Activated CD4-positive, alpha-beta T cell treated with anti-CD3 and anti-CD28 coated beads for 4 hours (primary cell): ENCODE measurements at regions not wholly inside any gene's neighbourhood (a gene's known extent, or its start where the extent isn't known, plus 50 kb on each side); places are given as distances from the start of the nearest gene placed in this dataset.
"Not testable (repeated sequence)": the region's sequence is repeated elsewhere in the genome, so short reads cannot be mapped to it uniquely, and the experiment has no call there.

Source experiments
- DNase-seq, 2 donors: peaks; one replicate each; pipeline ENCODE4 v3.0.0-alpha.2; 2020

DNA sequence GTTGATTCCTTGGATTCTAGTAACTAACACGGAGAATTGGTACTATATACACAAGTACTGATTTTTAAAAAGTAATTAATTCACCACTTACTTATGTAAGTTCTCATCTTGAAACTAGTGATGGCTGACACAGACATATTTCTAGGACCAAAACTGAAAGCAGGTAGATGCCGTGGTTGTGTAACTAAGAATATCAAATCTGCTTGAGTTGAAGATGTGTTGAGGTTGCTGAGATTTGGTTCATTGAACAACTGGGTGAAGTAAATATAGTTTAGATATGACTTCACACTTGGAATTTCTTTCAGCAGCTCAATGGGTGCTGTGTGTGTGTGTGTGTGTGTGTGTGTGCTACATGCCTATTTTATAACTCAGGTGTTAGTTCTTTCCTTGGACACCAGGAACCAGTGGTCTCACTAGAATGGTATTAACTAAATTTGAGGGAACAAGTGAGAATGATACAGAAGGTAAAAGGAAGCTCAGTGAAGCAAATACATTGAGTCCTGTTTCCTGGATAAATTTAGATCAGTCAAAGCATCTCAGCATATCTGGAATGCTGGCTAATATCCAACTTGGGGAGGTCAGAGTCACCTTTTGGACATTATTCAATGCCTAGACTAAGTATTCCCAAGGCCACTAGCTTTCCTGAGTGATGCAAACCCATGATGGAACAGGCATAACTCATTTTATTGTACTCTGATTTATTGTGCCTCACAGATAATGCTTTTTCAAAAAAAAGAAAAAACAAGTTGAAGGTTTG lies 110.7 kb upstream of the ZEB2 start:
- no peak for DNase-seq

DNA sequence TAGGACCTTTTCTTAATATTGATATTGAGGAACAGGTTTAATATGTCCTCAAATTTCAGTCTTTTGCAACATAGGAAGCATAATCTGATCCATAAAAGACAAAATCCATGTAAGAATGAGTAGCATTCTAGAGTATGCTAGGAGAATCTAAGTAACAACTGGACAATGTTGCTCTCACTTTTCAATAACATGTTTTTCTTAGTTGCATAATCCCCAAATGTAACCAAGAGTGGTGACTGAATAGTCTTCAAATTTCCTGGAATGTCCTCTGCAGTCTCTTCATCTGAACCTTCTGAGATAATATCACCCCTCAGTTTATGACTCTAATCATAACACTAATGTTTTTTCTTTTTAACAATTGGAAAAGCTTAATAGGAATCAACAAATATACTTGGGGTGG lies 110.0 kb upstream of the ZEB2 start:
- DNase-seq, result no peak

DNA sequence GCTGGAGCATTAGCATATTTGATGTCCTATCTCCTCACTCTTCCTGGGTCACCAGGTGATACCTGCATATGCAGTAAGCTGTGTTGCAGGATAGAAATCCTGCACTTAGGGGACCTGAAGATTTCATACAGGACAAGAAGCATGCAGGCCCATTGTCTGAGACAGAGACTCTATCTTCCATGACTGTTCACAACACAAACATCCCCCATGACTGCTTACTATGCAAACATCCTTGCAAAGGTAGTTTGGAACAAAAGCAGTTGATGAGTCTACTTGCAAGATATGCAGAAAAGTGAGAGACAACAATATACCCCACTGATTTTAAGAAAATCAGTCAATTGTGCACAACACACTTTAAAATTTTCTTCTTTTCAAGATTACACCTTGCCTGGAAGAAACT lies 108.6 kb upstream of the ZEB2 start:
- DNase-seq, result no peak

DNA sequence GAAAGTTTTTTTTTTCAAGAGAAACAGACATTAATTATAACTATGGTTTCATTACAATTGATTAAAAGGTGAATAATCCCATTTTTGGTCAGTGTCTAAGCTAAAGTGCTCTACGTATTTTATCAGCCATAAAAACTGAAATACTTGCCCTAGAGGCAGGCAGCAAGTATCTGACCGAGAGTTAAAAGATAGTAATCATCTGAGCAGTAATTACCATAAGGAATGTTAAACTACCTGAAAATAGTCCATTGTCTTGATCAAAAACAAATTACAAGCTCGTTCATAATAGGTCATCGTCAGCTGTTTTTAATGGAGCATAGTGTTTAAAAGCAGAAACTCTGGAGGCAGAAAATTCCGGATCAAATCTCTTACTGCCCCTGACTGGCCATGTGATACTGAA lies 105.7 kb upstream of the ZEB2 start:
- DNase-seq, result no peak

DNA sequence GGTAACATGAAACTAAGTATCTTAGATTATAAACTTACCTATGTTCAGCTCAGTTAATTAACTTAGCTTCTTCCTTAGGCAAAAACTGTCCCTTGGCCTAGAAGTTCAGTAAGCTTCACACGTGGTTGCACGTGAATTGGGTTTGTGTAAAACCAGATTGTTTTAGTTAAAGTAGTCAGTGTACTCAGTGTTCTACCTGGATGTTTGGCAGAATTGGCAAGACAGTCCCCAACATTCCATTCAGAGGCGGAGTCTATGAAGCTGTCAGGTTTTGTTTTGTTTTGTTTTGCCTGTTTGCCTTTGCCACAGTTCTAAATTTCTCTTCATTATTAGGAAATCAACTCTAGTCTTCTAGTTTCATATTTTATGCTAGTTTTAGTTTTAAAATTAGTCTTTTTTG lies 105.3 kb upstream of the ZEB2 start:
- no peak for DNase-seq

DNA sequence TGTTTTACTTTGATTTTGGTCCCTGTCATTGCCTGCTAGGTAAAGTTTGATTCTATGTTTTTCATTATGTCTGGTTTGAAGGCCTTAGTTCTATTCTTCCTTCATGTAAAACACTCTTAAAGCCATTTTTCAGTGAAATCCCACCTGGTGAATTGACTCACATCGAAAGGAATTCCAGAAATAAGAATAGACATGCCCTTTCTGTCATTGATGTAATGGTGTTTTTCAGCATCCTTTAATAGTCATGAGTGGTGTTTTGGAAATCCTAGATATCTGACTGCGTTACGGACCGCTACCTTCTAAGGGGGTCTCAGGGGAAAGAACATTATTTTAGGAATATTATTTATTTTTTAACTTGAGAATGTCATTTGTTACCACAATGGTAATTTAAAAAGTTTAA lies 104.5 kb upstream of the ZEB2 start:
- no peak for DNase-seq

DNA sequence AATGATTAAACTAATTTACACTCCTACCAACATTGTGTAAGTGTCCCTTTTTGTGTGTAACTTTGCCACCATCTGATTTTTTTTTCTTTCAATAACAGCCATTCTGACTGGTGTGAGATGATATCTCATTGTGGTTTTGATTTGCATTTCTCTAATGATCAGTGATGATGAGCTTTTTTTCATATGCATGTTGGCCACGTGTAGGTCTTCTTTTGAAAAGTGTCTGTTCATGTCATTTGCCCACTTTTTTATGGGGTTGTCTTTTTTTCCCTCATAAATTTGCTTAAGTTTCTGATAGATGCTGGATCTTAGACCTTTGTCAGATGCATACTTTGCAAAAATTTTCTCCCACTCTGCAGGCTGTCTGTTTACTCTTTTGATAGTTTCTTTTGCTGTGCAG lies 102.5 kb upstream of the ZEB2 start:
- not testable (repeated sequence) for DNase-seq

DNA sequence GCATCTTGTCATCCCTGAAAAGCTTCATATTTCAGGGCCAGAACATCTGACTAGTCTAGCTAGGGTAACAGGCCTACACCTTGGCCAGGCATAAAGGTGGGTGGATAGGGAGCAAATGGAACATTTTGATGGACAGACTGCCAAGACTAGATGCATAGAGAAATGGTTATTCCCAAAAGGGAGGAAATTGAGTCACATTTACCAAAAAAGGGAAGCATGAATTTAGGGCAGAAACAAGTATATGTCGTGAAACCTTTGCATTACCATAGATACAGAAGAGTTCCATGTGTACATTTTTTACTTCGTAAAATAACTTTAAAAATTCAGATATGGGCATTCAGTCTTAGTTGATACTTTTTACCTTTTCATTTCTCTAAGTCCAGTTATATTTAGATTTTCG lies 101.3 kb upstream of the ZEB2 start:
- no peak for DNase-seq

DNA sequence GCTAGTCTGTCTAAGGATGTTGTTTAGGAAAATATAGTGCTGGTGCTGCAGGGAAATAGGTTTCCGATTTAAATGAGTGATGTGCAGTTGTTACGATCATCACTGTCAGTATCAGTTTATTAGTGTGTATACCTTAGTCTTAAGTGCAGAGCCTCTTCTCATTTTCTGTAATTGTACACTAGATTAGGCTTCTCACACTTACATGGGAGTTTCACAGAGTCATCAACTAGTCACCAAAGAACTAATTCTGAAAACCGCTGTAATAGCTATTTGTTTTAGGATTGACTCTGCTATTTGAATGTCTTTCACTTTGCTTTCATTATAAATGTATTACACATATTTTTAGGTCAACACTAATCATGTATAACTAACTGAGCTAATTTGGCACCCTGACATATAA lies 99.8 kb upstream of the ZEB2 start:
- no peak for DNase-seq

DNA sequence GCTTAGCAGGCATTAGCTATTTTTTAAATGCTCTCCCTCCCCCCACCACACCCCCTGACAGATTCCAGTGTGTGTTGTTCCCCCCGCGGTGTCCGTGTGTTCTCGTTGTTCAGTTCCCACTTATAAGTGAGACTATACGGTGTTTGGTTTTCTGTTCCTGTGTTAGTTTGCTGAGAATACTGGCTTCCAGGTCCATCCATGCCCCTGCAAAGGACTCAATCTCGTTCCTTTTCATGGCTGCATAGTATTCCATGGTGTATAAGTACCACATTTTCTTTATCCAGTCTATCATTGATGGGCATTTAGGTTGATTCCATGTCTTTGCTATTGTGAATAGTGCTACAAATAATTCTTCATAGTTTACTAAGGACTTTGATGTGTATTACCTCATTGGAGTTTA lies 97.3 kb upstream of the ZEB2 start:
- DNase-seq, result not testable (repeated sequence)

DNA sequence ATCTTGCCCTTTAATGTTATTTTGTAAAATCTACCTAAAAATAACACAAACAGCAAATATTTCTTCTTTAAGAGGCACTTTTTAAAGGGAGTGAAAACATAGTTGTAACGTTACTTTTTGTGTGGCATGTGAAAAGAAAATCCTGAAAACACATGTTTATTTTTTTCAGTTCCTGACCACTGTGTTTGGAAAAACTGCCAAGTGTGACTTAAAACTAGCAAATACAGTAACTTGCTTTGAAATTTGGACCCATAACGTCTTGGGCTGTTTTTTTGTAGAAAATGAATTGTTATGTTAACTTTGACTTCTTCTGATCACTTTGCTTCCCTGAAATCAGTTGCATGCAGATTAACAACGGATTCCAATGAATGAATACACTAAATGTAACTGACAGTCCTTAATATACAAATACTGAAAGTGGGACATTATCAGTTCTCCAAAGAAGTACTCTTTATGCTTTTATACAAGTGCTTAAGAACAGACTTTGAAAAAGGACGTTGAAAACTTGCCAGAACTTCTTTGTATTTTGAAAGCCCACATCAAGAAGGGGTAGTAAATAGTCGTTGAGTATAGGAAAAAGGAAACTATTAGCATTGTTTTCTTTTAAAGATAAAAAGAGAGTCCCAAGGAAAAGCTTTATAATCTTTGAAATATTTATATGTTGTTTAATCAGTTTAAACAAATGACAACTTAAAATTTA lies 96.1 kb upstream of the ZEB2 start:
- DNase-seq, result no peak

DNA sequence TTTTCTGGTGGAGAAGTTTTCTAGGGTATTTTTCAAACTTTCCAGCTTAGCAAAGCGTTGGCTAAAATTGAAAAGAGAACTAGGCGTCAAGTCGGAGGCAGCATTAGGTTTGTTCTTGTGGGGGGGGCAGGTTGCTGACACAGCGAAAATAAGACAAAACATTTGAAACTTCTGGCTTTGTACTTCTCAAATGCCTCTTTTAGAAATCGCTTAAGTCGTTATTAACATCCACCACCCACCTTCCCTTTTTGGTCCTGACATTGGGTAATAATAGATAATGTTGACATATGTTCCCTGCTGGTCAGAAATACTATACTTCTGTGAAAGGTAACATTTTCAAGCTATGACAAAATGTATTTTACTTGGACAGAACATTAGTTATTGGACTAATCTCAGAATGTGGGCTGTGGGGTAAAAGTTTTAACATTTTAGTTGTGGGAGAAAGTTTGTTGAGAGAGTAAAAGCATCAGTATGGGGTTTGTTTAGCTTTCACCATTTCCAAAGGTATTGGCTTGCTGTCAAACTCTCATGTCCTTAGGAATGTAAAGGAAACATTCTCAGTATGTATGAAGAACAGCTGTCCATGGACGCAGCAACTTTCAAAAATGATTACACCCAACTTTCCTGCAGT lies 88.1 kb upstream of the ZEB2 start:
- DNase-seq, result no peak

DNA sequence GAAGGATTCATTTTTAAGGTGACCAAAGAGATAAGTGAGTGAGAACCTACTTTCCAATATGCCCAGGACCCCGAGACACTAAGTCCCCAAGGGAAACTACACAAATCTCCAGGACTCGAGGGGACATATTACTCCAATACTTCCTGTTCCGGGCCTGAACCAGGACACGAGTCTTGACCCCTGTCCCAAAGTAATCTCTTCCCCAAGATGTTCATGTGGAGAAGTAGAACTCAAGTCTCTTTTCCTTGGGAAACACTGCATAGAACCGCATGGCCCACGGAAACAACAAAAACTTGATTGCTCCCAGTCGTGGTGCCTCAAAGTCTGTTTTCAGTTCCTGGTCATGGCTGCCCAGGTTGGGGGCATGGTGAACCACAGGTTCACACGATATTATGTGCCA lies 87.2 kb upstream of the ZEB2 start:
- DNase-seq, result no peak

DNA sequence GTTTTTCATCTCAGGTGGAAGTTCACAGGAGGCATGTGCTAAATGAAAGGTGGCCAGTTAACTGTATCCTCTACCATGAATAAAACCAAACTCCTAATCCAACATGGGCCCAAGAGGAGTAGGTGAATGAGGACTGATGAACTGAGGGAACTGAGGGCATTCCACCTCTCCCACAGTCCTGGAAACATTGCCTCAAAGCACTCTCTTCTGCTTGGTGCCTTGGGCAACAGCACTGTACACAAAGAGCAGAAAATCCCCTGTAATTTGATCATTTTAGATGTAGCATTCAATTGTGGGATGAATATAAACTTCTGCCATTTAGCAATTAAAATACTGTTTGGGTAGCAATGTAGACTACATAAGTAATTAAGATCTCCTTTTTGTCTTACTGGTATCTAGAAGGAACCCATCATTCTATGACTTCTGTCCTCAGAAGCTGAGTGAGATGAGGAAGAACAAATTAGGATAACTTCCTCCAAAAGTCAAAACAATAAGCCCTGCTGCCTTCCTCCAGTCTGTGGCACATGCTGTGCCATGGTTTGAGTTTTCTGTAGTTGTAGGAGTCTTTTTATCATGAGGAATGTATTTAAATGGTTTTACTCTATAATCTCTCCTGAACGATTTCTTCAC lies 86.7 kb upstream of the ZEB2 start:
- no peak for DNase-seq

DNA sequence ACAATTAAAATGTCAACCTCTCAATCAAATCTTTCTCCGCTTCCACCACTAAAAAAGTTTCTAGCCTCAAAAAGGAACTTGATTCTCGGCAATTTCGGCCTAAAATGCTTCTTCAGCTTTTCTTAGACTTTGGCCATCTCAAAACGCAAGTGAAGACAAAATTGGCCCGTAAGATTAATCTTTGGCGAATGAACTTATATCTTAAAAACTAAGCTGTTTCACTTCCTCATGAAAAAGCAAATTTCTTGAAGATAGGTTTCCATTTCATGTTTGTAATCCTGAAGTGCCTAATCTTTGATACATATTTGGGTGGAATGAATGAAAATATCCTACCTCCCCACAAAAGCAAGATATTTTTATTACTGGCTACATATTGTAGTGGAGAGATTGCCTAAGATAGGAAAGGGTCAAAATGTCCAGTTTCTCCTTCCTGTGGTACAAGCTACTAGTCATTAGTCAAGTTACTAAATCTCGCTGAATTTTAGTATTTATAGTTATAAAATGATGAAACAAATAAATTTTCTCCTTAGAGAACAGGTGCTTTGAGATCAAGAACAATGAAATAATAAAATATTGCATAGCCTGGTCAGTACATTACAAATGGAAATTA lies 85.4 kb upstream of the ZEB2 start:
- no peak for DNase-seq

DNA sequence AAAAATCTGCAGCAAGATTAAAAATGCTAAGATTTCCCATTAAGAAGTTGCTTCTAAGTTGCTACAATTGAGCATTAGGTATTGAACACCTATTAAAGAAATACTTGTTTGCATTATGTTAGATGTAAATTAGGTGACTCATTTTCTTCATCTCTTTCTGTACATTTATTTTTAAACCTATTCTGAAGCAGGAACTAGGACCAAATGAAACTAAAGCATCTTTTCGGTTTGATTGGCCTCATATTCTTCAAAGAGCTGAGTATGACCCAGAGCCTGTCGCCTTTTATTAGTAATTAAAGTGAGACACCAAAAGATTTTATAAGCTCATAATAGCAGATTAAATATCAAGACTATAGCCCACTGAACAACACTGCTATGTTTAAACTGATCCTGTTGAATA lies 83.4 kb upstream of the ZEB2 start:
- DNase-seq, result no peak

DNA sequence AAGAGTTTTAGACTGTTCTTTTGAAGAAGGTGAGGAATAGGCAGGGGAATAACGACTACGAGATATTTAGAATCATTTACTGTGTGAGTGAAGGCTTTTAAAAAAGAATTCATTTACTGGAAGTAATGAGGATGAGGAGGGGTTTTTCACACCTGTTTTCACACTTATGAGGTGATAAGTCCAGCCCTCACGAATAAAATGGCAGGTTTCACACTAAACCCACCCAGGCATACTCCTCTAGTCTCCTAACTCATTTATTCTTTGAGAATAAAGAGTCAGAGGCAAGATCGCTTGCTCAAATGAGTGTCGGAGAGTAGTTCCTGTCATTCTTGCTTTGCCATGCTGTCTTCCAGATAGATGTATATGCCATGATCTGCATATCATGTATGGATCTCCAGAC lies 79.0 kb upstream of the ZEB2 start:
- no peak for DNase-seq

DNA sequence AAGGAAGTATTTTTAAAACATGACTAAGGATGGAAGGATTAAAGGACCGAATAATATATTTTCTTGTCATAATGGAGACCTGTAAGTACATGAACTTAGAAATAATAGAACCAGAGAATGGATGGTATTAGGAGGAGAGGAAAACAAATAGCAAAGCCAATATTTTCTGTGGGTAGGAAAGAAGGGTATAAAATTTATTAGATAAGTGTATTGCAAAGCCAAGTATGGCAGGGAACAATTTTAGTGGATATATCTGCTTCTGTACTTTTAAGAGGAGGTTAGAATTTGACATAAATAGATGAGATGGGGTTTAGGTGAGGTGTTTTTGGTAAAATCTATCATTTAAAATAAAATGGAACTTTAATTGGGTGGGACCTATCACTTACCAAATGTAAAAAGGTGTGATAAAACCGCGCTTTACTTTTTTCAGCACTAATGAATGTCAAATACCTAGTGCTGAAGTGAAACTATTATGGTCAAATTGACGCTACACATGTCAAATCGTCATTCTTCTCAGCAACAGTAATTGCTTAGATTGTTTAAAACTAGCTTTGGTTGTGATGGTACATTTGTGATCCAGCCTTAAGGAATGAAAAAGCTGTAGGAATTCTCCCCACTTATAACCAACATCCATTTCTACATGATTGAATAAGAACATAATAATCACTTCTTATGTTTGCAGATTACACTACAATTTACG lies 78.1 kb upstream of the ZEB2 start:
- no peak for DNase-seq

DNA sequence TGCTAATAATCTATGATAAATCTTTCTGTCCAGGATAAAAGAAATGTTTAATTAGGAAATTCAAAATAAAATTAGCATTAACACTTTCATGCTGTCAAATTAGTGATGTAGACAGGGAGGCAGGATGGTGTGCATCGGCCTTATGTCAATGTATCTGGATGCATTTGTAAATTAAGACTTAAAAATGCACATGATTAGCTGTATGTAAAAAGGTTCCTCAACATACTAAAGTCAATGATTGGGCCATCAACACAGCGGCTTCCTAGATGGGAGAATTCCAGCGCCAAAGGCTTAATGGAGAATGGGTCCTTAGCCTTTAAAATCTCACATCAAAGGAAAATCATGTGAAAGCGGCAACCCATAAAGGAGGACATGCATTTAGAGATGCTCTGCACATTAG lies 77.5 kb upstream of the ZEB2 start:
- no peak for DNase-seq

DNA sequence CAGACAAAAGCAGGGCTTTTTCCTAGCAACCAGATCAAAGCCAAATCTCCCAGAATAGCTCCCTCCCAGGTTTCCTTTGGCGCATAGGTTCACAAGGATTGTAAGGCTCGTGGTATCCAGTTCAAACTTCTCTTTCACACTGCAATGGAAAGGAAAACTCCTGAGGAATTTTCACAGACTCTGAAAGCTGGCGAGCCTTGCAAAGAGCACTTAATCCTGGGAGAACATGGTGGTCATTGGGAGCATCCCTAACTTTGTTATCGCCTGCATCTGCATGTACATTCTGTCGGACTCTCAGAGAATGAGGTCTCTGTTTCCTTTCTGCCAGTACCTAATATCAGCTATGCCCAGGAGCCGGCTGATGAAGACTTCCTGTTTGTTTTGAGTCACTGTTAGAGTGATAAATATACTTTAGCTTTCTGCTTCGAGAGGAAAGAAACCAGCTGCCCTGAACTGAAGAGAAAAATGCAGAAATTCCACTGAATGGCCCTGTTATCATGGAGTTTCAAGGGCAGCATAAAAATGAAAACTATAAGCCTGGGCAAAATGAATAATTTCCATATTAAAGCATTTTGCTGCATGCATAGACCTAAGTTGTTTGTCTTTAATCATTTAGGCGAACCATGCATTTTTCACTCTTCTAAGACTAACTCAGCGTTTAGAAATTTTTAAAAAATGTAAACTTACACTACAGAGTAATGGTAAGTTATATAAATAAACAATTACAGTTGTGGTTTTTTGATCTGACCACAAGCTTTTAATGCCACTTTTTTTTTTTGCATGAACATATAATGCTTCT lies 76.4 kb upstream of the ZEB2 start:
- DNase-seq, result no peak

DNA sequence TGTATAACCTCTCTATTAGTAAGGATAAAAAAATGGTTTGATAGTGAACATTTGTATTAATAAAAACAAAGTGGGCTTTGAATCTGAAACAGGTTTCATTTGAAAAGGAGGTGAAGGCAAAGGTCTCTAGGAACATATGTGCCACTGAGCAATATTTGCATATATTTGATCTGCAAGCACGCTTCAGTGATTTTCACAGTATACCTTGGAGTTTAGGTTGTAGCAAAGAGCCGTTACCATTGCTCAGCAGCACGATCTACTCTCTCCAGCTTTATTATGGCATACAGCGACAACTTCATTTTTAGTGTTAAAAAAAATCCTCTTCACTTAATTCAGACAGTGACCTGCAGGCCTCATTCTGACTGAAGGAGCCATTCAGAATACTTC lies 75.8 kb upstream of the ZEB2 start:
- DNase-seq, result no peak

DNA sequence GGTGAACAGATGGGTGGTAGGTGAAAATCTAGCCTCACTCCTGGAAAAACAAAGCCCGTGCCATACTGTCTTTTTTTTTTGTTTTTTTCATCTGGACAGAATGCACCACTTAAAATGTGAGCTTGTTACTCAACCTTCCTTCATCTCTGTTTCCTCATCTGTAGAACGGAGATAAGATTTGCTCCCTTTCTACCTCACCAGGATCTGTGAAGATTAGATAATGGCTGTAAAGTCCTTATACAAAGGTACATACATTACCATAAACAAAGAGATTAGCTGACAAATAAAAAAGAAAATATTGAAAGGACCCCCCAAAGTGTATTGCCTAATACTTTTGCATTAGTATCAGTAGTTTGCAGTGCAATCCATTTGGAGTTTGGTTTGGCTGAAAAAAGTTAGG lies 75.4 kb upstream of the ZEB2 start:
- DNase-seq, result no peak
